Sciatic nerve (tissue), 2 donors: ENCODE measurements at regions not wholly inside any gene's neighbourhood (a gene's known extent, or its start where the extent isn't known, plus 50 kb on each side); places are given as distances from the start of the nearest gene placed in this dataset.

Experiments
- ATAC-seq: fragments of 200-7000 bp; cut with Tn5 transposase; one replicate; pipeline ENCODE4 v1.9.1; 2020; ENCODE audit warnings: mild to moderate bottlenecking, moderate library complexity
- DNase-seq: peaks from one replicate; pipeline ENCODE4 v3.0.0-alpha.2; 2020; ENCODE audit warnings: low spot score
- intact Hi-C: fragments of 100-400 bp; cut with DNase I; formaldehyde crosslinking; loops from one replicate; pipeline ENCODE4 v1.14.2; 2022
- donor health status: DM: no; HTN: no; CAD: no.
- donor health status: DM: no; HTN: no; CAD: no.

DNA sequence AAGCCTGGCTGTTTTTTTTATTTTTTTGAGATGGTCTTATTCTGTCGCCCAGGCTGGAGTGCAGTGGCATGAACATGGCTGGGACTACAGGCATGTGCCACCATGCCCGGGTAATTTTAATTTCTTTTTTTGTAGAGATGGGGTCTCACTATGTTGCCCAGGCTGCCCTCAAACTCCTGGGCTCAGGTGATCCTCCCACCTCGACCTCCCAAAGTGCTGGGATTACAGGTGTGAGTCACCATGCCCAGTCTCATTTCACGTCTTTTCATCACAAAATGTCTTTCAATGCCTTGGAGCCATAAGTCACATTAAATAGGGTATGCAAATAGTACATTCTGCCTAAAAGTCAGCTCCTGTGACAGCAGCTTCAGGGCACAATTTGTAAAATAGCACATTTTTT lies 52.8 kb downstream of the SOX2 start:
- ATAC-seq (no peak), DNase-seq (no peak)
- intact Hi-C loops: no loop called here

DNA sequence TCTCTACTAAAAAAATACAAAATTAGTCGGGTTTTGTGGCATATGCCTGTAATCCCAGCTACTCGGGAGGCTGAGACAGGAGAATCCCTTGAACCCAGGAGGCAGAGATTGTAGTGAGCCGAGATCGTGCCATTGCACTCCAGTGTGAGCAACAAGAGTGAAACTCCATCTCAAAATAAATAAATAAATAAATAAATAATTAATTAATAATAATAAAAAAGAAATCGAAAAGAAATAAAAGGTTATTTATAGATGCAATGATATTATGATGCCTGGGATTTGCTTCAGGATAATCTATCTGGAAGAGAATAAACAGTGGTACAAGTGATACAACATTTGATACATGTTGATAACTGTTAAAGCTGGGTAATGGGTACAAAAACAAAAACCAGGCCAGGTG lies 58.6 kb downstream of the SOX2 start:
- no peak for ATAC-seq
- intact Hi-C loops: no loop called here
- no peak for DNase-seq

DNA sequence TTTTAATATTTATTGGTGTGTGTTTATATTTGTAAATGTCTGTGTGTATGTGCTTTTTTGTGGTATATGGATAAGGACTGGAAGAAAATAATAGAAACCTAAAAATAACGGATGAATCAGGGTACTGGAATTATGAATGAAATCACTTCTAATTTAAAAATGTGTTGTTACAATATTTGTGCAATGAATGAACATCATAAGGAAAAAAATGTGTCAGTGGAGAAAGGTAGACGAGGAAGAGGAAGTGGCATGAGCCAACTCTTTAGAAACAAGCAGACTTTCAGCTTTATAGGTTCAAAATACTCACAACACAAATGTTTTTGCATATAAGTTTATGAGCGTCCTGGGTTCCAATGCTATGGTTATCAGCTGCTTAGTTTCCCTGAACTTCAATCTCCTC lies 59.4 kb downstream of the SOX2 start:
- no peak for ATAC-seq
- intact Hi-C loops: no loop called here
- no peak for DNase-seq

DNA sequence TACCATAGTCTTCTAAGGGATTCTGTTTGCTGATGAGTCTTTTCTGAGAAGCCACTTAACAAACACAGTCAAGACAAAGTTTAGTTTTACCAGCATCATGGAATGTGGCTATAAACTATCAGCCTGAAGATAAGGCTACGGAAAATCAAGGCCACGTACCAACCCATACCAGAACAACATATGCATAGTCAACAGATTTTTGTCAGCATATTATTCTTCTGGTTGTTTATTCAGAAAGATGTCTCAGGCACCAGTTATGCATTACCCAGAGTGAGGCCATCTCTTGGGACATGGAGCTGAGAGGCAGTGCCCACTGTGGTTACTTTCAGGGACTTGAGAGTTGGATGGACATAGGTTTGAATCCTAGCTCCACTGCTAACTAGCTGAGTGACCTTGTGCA lies 60.4 kb downstream of the SOX2 start:
- intact Hi-C loops: no loop called here
- ATAC-seq (no peak), DNase-seq (no peak)

DNA sequence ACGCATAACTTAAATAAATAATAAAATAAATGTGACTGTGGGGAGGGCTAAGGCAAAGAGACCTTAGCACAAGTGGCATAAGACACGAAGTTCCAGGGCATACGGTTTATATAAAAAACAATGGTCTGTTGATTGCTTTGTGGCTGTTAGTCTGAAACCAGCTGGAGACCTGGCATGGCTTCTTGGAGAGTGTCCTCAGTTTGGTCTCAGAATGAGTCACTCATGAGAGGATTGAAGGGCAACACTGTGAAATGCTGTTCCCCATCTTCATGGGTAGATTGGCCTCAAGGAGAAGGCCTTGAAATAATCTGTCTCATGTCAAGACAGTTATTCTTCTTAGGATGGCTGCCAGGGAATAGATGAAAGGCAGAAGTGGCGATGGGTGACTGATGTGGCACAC lies 62.2 kb downstream of the SOX2 start:
- no peak for ATAC-seq
- intact Hi-C loops: no loop called here
- DNase-seq: no peak

DNA sequence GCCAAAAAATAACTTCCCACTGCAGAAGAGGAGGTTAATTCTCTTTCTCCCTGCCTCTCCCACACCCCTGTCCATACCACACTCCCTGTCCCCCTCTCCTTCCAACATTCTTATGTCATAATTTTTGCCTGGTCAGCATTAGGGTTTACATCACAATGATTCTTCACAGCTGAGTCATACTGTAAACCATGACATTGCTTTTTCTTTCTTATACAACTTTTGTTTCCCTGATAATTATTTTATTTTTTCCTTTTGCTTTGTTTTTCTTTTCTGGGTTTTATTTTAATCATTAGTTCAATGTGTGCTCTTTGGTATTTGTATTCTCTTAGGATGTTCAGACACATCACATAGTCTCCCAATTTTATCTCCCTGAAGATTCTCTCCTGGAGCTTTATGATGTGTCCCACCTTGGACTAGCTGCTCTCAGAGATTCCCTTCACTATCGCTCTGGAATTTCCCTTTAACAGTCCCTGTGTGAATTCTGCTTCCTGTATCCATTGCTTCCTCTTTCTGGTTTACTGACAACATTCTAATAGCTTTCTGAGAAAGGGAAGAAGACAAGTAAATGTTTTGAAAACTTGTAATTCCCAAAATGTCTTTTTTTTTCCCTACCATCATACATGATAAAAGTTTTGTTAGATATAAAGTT lies 70.7 kb downstream of the SOX2 start:
- ATAC-seq: no peak
- no peak for DNase-seq
- intact Hi-C loops: no loop called here

DNA sequence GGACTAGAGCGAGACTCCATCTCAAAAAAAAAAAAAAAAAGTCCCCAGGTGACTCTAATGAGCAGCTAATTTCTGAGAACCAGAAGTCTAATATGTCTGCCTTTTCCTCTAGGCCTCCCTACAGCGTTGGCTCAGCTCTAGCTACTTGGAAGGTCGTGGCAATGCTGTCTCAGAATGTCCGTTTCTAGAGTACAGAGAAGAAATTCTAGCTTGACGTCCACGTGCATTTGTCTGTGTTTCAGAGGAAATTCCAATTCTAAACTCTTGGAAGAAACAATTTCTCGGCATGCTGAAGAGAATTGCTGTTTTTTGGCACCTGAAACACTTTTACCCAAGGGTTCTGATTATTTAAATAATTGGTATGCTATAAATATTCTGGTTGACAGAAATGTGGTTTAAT lies 78.8 kb downstream of the SOX2 start:
- no peak for DNase-seq
- no peak for ATAC-seq
- intact Hi-C loops: no loop called here

DNA sequence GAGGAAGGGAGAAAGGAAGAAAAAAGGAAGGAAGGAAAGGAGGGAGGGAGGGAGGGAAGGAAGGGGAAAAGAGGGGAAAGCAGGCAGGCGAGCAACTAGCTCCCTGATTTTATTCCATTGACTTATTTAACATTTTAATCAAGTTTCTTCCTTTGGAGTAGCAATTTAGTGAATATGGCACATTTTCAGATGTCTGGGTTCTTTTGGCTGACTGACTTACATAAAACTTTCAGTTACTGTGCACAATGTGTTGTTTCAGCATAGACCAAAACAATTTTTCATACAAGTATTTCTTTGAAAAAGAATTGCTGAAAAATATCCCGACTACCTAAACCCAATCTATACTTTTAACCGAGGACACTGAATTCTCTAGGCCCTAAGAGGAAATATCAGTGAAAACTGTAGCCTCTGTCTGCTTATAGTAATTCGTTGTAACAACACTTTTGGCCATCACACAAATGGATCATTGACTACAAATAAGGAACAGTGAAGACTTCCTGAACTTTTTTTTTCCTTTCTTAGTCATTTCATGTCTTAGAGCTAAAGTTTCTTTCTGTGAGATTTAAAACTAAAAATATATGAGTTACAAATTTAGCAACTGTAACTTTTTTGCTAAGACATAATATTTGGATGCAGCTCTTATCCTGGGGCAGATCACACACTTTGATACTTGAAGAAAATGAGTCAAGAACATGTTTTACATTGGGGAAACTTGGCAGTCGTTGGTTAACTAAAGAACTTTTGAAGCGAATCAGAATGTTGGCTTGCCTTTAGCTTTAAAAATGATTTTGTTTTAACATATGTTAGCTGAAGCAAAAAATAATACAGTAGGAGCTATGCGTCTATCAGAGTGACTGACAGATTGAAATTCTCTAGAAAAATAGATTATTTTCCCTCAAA lies 79.6 kb downstream of the SOX2 start:
- DNase-seq: no peak
- no peak for ATAC-seq
- intact Hi-C loops: no loop called here

DNA sequence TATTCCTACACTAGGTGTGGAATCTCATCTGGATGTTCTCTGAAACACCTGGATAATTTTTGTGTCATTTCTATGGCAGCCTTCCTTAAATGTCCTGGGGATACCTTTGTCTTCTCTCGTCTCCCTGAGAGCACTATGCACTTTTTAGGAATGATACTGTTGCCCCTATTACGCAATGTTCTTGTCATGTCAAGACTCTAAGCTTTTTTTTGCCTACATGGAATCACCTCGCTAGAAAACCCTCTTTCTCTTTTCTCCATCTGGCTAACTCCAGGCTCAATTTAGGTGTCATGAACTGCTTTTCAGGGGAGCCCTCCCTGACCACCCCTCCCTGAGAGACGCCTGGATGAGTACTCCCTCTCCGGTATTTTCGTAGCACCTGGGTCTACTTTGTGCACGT lies 81.3 kb downstream of the SOX2 start:
- intact Hi-C loops: no loop called here
- no peak for DNase-seq
- ATAC-seq: no peak

DNA sequence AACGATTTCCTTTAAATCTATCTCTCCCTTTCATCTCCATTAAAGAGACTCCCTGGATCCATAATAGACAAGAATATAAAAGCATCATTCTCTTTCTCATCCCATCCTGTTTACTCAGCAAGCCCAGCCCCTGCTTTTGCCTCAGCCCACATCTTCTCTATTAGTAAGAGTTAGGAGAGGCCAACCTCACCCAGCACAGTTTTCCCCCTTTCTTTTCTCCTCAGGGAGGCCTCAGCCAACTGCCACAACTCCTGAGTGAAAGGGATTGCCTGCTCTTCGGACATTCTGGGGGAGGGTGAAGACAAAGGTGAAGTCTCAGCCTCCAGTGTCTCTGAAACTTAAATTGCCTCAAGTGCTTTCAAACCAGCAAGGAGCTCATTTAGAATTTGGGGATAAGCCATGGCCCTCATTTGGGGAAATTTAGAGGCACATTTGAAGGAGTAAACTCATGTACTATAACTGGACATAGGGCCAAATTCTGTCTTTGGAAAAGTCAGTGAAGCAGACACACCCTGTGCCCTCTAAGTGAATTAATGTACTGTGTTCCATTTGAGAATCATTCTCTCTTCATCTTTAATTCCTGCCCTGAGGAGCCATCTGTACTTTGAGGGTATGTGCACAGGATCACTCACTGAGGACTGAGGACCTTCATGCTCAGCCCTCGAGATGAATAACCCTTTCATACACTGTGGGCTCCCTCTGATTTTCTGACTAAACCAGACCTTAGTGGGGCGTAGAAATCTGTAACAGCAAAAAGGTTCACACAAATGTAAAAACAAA lies 82.5 kb downstream of the SOX2 start:
- no peak for ATAC-seq
- intact Hi-C loops: no loop called here
- no peak for DNase-seq

DNA sequence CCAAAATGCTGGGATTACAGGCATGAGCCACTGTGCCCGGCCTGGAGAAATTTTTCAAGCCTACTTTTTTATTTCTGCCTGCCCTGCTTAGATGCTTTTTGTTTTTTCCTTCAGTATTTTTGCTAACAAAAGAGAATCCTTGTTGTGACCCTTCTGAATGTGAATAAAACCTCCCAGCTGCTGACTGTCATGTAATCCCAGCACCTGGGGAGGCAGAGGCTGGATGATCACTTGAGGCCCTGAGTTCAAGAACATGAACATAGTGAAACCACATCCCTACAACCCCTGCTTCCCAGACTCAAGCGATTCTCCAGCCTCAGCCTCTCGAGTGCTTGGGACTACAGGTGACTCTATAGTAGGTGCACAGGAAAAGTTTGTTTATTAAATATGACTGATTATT lies 84.9 kb downstream of the SOX2 start:
- DNase-seq (no peak), ATAC-seq (no peak)
- intact Hi-C loops: no loop called here

DNA sequence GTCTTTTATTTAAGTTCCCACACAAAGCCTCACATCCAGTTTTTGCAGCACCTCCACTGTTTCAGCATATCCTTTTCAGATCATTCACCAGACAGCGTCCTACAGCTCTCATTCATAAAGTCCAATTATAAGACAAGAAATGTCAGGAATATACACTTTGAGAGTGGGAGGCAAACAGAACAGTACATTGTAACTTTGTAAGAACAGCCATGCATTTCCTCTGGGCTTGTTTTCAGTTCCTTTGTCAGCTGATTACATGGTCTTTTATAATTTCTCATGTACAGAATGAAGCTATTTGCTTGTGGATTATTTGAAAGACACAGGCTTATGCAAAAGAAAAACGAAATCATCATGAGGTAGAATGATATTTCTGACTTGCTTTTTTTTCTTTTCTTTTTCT lies 85.7 kb downstream of the SOX2 start:
- ATAC-seq: no peak
- no peak for DNase-seq
- intact Hi-C loops: no loop called here

DNA sequence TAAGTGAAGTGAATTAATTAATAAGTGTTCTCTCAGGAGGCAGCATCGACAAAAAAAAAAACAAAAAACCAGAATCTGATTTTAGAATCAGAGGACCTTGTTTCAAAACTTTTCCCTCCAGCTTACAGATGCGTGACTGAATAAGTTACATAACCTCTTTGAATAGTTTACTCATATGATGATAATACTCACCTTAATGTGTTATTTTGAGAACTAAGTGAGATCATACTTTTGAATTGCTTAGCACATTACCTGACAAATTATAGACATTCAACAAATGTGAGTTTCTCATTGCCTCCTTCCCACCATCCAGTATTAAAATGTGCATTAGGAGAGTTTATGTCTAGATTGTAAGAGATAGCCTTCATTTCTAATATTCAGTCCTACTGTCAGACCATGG lies 94.0 kb downstream of the SOX2 start:
- ATAC-seq (no peak), DNase-seq (no peak)
- intact Hi-C loops: no loop called here

DNA sequence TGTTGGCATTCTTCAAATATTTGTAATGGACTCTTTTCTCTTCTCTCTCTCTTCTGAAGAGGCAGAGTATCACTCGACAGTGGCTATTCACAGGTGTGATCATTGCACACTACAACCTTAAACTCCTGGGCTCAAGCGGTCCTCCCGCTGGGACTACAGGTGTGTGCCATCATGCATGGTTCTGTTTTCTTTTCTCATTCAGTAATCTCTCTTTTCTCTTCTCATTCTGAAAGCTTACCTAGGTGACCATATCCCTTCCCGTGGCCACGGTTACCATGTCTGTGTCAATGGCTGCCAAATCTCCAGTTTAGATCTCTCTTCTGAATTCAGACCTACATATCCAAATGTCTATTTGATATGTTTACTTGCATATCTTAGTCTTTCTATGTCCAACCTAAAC lies 96.3 kb downstream of the SOX2 start:
- DNase-seq (no peak), ATAC-seq (no peak)
- intact Hi-C loops: no loop called here

DNA sequence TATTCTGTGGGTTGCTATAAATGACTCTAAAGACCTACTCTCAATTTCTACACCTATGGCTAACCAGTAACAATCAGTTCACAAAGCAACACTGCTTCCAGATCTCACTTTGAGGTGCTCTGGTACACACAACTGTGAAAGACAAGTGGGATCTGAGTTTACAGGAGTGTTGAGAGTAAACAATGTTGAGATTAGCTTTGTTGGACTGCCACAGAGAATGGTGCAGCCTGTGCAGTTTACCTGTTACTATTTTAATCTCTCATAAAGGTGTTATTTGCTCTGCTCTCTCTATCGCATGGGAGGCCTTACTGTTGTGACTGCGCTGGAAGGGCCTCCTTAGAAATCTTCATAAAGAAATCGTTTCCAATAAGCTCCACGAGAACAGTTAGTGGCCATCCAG lies 112.0 kb downstream of the SOX2 start:
- ATAC-seq: no peak
- intact Hi-C loops: no loop called here
- DNase-seq: no peak

DNA sequence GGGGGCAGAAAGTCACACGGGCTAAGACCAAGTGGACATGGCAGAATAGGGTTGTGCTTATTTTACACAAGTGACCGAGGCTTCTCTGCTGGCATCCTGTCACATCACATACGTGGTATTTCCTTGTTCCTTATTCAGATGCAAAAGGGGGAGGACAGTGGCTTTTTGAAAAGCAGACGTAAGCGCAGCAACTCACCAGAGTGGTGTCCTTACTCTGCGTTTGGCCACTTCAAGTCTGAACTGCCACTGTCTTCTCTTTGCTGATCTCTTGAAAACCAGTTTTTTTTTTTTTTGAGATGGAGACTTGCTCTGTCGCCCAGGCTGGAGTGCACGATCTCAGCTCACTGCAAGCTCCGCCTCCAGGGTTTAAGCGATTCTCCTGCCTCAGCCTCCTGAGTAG lies 113.2 kb downstream of the SOX2 start:
- intact Hi-C loops: no loop called here
- DNase-seq (no peak), ATAC-seq (no peak)

DNA sequence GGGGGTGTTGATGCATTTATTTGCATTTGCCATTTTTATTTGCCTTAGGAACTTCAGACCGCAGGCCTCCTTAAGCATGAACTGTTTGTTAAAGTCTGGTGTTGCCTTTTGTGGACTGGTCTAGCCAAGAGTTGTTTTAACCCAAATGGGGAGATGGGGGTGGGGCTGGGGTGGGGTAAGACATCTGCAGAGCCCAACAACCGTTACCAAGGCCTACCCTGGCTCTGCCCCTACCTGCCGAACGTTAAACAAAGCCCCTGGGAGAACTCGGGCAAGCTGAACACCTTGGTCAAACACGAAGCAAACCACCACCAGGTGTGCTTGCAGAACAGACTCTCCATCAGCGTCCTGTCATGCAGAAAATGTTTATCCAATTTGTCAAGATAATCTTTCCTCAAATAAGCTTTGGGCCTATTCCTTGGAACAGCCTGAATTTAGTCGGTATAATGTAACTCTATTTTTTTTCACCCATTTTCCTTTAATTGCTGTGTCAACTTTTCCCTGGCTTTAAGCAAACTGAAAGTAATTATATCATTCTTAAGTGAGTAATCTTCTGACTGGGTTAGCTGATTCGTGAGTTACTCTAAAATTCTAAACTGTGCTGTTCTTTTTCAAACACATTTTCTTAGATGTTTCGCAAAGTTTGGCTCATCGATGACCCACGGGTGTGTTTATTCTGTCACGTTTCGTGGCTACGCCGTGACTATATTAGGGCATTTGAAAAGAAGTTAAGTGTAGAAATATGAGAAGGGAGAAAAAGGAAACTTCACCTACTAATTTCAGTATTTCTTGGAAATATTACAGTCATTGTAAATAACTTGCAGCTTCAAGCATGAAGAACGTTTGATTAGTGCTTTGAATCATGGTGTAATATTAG lies 127.6 kb downstream of the SOX2 start:
- intact Hi-C loops: no loop called here
- ATAC-seq (no peak), DNase-seq (no peak)

DNA sequence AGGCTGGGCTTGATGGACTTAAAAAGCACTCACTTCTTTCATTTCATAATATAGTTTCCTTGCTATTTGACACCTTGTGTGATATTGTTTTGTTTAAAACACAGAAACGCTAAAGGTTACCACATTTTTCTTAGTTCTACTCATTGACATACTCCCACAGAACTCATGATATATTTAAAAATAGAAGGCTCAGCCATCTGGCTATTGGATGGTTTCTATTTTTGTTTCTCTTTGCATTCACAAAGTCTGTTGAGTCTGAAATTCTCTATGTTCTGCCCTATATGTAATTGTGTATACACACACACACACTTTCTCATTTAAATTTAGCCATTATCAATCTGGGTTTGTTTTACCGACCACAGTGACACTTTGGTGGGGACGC lies 128.2 kb downstream of the SOX2 start:
- ATAC-seq: no peak
- intact Hi-C loops: no loop called here
- DNase-seq: no peak

DNA sequence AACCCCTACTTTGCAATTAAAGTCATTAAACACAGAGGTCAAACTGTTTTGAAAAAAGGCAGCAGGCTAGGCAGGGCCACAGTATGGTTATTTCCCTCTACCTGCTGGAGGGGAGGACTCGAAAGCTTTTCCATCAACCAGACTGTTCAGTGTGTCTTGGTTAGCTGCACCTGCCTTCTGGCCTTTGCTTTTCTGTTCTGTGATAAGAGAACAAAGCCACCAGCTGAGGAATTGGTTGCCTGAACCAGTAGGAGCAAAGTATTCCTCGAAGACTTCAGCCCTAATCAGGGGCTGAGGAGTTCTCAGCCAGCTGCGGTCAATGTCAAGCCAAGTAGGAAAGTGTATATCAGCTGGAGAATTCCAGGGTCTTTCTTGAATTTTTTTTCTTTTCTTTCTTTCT lies 132.5 kb downstream of the SOX2 start:
- intact Hi-C loops: no loop called here

More for the DNA sequence above, 132.5 kb downstream of the SOX2 start:
- ATAC-seq: no peak
- DNase-seq: no peak
